Stimulated activated CD8-positive, alpha-beta memory T cell treated with anti-CD3 and anti-CD28 coated beads, Interleukin-2, amount 100 ng/mL, for 1 hour (primary cell): ENCODE measurements at regions not wholly inside any gene's neighbourhood (a gene's known extent, or its start where the extent isn't known, plus 50 kb on each side); places are given as distances from the start of the nearest gene placed in this dataset.
"Not testable (repeated sequence)": the region's sequence is repeated elsewhere in the genome, so short reads cannot be mapped to it uniquely, and the experiment has no call there.

Experiments
- DNase-seq, 2 donors: peaks; one replicate each; pipeline ENCODE4 v3.0.0-alpha.2; 2020; ENCODE audit warnings: low read depth in 2 of 2

GRCh38 chr20:50328996-50329898 lies 138.6 kb downstream of the CEBPB start:
- no peak for DNase-seq

GRCh38 chr20:50329981-50330503 lies 139.4 kb downstream of the CEBPB start:
- no peak for DNase-seq

GRCh38 chr20:50330504-50331313 lies 140.1 kb downstream of the CEBPB start:
- no peak for DNase-seq

DNA sequence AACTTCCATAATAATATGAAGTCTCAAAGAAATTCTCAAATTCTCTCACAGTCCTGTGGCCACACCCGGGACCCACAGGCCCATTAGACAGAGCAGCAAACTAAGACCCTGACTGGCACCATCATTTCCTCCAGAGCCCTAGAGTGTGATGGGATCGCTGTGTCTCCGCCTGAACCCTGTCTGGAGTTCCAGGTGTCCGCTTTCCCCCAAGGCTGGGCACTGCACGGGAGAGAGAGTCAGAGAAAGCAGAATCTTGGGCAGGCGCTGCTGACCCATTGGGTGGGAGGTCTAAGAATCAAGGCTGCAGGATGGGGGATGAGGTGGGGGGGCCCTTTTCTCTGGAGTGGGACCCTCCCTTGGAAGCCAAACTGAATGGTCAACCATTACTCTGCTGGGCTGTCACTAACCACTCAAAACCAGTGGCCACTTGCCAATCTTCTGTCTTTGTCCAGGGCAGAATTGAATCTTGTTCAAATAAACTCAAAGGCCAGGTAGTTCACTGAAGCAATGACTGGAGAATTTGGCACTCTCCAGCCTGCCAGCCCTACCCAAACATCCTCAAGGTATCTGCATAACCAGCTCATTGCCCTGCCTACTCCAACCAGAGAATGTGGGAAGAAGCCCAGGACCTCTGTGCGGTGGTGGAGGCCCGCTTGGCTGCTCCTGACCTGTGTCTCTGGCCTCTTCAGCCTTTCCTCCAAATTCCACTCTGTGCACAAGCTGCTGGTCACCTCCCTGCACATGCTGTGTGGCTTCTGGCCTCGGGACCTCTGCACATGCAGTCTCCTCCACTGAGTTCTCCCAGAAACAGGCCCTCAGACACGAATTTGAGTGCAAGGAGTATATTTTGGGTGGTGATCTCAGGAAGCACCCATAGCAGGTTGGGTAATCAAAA lies 141.1 kb downstream of the CEBPB start:
- no peak for DNase-seq

GRCh38 chr20:50332491-50332980 lies 141.9 kb downstream of the CEBPB start:
- no peak for DNase-seq

- DNase-seq, result no peak
Measured at GRCh38 chr20:50333131-50333670, 142.6 kb downstream of the CEBPB start.

- no peak for DNase-seq
Measured at GRCh38 chr20:50333812-50334211, 143.2 kb downstream of the CEBPB start.

GRCh38 chr20:50334512-50334911 lies 143.9 kb downstream of the CEBPB start:
- DNase-seq, result not testable (repeated sequence)

- DNase-seq, result no peak
Measured at GRCh38 chr20:50335105-50335504, 144.5 kb downstream of the CEBPB start.

DNA sequence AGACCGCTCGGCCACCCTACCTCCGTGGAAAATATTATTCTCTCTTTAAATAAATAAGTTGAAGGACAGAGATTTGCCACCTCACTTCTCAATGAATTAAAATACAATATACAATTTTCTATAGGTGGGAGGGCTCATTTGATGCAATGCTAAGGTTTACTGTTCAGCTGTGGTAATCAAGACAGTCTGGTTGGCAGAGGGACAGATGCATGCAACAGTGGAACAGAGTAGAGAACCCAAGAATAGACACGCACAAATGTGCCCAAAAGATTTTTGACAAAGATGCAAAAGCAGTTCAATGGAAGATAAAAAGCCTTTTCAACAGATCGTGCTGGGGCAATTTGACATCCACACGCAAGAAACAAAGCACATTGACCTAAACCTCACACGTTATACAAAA lies 145.2 kb downstream of the CEBPB start:
- no peak for DNase-seq

GRCh38 chr20:50336661-50337060 lies 146.0 kb downstream of the CEBPB start:
- DNase-seq, result no peak

DNA sequence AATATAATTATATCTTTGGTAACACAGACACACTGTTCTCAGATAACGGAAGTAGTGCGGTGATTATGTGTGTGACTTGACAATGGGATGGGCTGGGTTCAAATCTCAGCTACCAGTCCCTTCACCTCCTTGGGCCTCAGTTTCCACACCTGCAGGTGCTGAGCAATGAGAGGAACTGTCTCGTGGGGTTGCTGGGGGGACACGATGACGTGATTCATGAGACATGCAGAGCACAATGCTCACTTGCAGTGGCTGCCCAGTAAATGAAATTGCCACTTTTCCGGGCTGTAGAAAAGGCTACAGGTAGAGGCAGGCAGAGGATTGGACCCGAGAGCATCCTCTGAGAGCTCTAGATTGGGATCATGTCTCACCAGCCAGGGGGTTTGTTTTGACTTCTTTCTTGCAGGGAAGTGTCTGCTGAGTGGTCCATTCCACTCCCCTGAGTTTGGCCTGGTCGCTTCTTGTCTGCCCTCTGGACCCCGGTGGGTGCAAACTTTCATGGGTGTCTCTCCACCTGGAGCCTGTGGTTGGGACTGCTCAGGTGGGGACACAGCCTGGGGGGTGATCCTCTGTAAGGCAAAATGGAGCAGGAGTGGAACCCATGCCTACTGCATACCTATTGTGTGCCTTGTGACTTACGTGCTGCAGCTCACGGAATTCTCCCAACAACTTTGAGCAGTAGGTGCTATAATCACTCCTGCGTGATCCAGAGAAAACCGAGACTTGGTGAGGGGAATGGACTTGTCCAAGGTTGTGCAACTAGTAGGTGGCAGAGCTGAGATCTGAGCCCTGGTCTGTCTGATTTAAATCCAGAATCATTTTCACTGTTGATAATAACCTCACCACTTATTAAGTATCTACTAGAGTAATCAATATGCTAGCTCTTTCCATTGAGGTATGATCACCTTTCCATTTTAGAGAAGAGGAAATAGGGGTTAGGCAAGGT lies 147.2 kb downstream of the CEBPB start:
- DNase-seq, result no peak

DNA sequence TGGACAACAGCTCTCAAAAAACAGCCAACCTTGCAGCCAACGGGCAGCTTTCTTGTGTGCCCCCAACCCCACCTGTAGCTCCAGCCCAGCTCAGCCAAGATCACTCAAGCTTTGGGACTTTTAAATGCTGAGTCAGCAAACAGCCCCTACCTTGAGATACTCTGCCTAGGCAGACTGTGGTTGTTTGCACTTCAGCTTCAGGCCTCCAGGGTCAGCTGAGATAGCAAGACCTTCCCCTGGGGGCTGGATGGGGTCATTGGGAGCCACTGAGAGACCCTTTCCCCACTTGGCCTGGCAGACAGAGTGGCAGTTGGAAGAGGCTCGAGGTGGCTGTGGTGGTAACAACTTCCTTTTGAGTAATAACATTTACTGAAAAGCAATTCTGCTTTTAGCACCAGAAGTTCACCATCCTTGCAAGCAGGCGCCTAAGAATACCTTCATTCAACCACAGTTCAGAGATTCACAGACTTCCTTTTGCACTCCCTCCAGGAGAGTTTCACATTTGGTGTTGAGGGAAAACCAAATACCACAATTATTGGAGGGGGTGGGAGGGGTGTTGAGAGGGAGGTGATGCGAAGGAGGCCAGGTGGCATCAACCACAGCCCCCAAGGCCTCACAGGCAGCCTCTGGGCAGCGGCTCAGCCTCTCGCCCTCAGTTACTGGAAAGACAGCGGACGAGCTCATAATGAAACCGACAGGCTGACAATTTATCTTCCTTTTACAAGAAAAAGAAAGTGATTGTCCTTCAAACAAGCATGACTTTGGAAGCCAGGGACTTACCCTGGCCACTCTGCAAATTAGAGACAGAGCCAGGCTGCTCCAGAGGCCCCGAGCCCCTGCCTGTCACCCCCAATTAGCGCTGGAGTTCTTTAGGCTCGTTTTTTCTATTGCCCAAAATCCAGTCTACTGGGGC lies 148.1 kb downstream of the CEBPB start:
- DNase-seq, result peak in 1 of 2 donors; percentile 6

DNA sequence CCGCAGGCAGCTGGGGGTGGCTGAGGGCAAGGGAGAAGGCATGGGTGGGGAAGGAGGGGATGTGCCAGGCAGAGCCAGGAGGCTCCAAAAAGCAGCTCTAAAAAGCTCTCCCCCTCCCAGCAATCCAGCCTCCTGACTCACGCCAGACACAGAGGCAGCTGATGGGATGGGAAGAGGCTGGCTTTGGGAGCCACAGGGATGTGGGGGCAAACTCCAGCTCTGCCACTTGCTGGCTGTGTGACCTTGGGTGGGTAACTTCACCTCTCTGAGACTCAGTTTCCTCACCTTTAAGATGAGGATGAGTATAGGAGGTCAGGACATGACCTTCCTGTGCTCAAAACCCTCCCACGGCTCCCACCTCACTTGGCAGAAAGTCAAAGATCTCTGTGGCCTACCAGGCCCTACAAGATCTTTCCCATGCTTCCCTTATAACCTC lies 148.9 kb downstream of the CEBPB start:
- no peak for DNase-seq

- DNase-seq, result no peak
Measured at GRCh38 chr20:50340541-50340940, 149.9 kb downstream of the CEBPB start.

- DNase-seq, result no peak
Measured at GRCh38 chr20:50341050-50341449, 150.4 kb downstream of the CEBPB start.

GRCh38 chr20:50341880-50342637 lies 151.4 kb downstream of the CEBPB start:
- no peak for DNase-seq

DNA sequence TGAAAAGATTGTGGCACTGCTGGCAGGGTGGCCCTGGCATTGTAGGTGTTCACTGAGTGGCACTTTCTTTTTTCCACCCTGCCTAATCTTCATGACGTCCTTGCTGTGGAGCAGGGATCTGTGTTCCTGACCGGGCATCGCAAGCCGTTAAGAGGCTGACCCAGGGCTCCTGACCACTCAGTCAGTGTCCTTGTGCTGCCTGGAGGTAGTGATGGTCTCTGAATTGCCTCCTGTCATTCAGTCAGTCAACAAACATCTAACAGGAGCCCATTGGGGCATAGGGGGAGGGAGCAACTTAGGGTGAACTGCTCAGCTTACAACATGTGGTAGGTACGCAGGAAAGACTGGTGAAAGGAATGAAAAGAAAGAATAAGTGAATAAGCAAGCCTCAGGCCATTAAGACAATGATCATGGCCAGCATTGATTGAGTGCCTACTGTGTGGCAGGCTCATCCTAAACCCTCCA lies 152.0 kb downstream of the CEBPB start:
- DNase-seq, result no peak
